DMS53 treated with DMSO at 0.1 percent for 48 hours (cell line): ENCODE measurements at regions not wholly inside any gene's neighbourhood (a gene's known extent, or its start where the extent isn't known, plus 50 kb on each side); places are given as distances from the start of the nearest gene placed in this dataset.

Experiments used
- DNase-seq: peaks from one replicate; lab custom pipeline; 2025; ENCODE audit not compliant: unreplicated experiment; lab: John Stamatoyannopoulos, UW

DNA sequence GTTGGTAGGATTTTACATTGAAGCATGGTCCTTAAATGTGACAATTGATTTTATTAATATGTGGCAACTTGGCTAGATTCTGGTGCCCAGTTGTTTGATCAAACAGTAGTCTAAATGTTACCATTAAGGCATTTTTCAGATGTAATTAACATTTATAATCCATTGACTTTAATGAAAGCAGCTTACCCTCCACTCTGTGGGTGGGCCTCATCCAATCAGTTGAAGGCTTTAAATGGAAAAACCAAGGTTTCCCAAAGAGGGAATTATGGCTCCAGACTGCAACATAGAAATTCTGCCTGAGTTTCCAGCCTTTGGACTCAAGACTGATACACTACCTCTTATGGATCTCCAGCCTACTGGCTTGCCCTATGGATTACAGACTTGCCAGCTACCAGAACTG lies 1153.2 kb downstream of the BCL11B start:
- no peak for DNase-seq

DNA sequence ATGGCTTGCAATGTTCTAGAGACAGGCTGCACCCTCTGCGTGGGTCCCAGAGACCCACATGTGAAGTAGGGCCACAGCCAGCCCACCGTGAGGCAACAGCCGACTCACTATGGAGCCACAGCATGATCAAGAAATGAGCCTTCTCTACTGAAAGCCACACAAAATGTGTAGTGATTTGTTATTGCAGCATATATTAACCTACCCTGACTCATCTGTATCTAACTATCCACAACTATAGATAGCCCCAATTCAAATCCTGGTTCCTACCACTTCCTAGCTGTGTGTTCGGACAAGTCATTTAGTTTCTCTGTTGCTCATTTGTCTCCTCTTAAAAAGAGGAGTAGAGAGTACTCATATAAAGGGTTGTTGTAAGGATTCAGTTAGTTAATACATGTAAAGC lies 1152.3 kb downstream of the BCL11B start:
- DNase-seq: no peak

DNA sequence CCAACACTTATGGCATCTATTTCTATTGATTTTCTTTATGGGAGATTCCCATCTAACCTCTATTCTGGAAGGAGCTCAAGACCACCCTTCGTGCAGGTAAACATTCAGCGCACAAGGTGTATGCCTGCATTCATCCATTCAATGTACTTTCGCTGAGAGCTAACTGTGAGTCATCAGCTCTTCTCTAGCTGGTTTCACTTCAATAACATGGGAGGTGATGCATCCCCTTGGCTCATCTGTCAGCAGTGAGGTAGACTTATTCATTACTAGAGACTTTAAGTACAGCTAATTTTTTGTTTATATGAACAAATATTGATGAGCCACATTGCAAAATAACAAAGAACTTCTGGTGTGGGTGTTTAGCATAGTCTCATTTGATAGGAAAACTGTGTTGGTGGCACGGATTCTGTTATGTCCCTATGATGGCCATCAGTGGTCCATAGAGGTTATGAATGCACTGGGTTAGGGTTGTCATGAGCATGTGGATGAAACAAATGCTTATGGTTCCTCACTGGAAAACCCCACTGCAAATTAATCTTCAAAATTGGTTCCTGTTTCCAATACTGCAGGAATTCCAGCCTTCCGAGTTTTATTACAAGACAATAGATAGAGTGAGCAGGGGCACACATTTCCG lies 1151.0 kb downstream of the BCL11B start:
- DNase-seq: no peak

- DNase-seq: no peak
Measured at GRCh38 chr14:98122527-98122926, 1149.5 kb downstream of the BCL11B start.

- DNase-seq: no peak
Measured at GRCh38 chr14:98130691-98131090, 1141.3 kb downstream of the BCL11B start.

DNA sequence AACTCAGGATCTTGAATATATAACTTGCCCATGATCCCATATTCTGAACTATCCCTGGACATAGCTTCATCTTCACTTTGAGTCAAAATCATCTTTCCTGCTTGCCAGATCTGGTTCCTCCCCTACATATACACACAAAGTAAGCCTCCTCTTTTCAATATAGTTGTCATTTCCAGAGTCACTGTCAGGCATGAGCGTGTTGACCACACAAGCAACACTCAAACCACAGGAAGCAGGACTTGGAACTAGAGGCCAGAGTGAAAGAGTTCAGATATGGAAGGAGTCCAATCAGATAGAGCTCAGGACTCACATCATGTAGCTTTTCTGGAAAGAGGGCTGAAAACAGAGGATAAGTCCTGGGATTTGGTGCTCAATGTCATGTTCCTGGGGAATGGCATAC lies 1140.6 kb downstream of the BCL11B start:
- no peak for DNase-seq

DNA sequence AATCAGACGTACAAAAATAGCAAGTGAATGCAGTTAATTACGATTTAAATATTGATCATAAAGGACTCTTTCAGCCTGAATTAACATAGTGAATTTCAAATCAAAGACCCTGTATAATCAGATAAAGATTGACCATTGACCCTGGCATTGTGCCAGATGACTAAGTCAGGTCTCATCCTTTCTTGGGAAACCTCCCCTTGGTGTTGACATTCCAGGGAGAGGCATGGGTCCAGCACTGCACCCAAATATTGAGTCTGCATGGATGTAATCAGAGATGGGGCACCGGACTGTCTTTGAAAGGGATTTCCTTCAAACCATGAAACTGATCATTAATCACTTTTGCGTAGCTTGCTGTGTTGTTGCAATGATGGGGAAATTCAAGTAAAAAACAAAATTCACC lies 1138.2 kb downstream of the BCL11B start:
- no peak for DNase-seq

- no peak for DNase-seq
Measured at GRCh38 chr14:98136012-98136789, 1135.8 kb downstream of the BCL11B start.

DNA sequence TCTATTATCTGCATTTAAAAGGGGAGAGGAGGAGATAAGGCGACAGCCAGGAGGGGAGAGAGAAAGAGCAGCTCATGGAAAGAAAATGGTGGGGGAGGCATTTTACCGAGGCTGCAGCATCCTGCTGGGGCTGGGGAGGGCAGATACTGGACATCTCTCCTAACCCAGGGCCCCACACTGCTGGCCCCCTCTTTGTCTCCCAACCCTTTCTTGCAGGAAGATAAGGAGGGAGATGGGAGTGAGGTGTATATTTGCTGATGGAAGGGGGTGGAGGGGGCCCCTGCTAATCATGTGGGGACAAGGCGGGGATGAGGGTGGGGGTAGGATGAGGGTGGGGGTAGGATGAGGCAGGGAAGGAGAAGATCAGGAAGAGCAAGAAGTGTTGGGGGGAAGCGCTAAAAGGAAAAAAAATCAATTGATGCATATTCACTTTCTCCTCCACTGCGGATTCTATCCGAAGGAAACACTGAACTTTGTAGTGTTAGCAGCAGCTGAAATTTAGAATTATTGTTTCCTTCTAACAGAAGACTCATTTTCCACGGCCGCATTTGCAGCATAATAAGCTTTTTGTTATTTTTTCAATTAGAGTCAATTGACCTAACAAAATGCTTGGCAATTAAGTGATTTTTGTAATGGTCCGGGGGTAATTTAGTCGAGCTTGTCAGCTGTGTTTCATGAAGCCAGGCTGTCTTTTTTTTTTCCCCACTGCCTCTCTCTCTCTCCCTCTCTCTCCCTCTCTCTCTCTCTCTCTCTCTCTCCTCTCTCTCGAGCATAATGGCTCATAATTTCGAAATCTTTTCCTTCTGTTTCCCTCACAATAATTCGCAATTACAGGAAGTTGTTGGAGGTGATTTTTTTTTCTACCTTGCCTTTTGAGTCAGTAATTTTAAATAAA lies 1134.6 kb downstream of the BCL11B start:
- DNase-seq: no peak

- no peak for DNase-seq
Measured at GRCh38 chr14:98138666-98139065, 1133.3 kb downstream of the BCL11B start.

GRCh38 chr14:98140862-98141530 lies 1131.0 kb downstream of the BCL11B start:
- no peak for DNase-seq

DNA sequence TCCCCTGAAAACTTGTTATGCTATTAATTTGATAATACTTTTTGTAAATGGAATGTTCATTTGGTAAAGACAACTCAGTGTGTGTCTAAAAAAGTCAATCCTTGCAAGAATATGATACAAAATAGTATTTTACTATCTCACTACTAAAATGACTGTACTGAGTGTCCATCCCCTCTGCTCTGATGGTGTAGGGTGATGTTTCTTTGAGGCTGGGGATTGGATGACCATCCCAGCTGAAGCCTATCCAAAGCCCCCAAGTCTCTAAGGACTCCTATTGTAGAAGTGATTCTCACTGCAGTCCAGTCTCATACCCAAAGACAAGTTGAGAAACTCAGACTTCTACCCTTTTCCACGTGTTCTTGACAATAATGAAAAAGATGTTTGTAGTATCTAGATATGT lies 1128.4 kb downstream of the BCL11B start:
- DNase-seq: no peak

- no peak for DNase-seq
Measured at GRCh38 chr14:98144964-98145363, 1127.0 kb downstream of the BCL11B start.

GRCh38 chr14:98146416-98146815 lies 1125.6 kb downstream of the BCL11B start:
- no peak for DNase-seq

- no peak for DNase-seq
Measured at GRCh38 chr14:98154254-98154653, 1117.7 kb downstream of the BCL11B start.

- no peak for DNase-seq
Measured at GRCh38 chr14:98156411-98156810, 1115.6 kb downstream of the BCL11B start.

GRCh38 chr14:98160901-98161300 lies 1111.1 kb downstream of the BCL11B start:
- no peak for DNase-seq

DNA sequence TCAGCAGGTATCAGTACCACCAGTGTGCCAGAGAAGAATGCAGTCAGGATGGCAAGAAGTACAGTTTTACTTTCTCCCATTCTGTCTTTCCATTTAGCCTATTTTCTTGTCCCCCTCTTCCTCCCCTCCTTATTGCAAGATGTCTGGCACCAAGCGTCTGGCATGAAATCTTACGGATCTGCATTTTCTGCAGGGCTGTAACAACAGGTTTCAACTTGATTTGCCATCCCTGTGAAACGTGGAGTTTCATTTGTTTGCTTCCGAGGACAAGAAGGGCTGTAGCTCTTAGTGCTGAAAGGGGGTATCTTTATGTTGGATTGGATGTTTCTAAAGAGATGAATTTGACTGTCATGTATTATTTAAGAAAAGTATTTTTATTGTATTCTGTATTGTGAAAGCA lies 1110.6 kb downstream of the BCL11B start:
- no peak for DNase-seq

DNA sequence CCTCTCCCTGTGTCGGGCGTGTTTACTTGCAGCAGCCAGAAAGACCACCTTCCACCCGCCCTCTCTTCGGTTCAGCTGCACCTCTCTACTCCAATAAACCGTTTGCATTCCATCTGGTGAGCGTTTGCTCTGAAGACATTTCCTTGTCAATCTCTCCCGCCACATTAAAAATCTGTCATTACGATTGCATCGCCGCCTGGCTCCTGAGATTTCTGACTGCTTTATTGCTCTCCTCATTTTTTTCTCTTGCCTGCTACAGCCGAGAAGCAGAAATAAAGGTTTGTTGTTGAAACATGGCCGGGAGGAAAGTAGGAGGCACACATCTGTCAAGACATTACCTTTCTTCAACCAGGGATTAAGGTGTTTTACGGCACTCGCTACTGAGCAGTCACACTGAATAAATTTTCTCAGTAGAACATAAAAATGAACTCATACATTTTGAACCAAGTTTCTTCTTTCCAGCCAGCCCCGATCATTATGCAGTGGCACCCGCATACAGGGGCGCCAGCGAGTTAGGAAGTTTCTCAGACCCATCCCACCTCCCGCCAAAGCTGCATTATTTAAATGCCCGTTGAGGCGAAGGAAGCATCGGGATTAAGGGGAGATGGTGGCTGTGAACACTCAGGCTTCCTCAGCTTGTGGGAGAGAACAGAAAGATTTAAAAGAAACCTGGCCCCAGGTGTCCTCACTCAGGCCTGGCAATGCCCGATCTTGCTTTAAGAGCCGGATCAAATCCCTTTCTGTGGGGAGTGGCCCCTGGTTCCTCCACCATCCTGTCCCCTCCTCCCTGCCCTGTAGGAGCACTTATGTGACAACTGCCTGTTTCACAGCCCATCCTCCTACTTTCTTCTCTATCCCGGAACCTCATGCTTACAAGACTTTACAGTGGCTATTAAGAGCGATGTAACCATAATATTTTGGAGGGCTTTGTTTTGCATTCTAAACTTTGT lies 1108.9 kb downstream of the BCL11B start:
- DNase-seq: no peak

GRCh38 chr14:98163873-98164272 lies 1108.1 kb downstream of the BCL11B start:
- DNase-seq: no peak
